GM23248 (cell line): ENCODE measurements at regions not wholly inside any gene's neighbourhood (a gene's known extent, or its start where the extent isn't known, plus 50 kb on each side); places are given as distances from the start of the nearest gene placed in this dataset.

ENCODE experiments used
- DNase-seq: peaks from one replicate; pipeline ENCODE4 v3.0.0-alpha.2; 2015
- H2AFZ ChIP-seq: fragments of 200-600 bp; sonication (generic); 2 replicates; pipeline ENCODE4 v1.6.1; 2016; ENCODE audit warnings: antibody characterized with exemption
- H3F3A ChIP-seq: fragments of 200-600 bp; sonication (generic); 2 replicates; pipeline ENCODE4 v1.6.1; 2016; ENCODE audit warnings: mild to moderate bottlenecking, antibody characterized with exemption, mixed run types; ENCODE audit not compliant: insufficient read depth
- H3K27ac ChIP-seq: fragments of 200-600 bp; sonication (generic); 2 replicates; pipeline ENCODE4 v1.5.1; 2016; ENCODE audit warnings: mild to moderate bottlenecking
- H3K27me3 ChIP-seq: fragments of 200-600 bp; sonication (generic); replicated peaks from 2 replicates; pipeline ENCODE4 v1.6.1; 2016; ENCODE audit warnings: mild to moderate bottlenecking; ENCODE audit not compliant: insufficient read depth
- H3K36me3 ChIP-seq: fragments of 200-600 bp; sonication (generic); 2 replicates; pipeline ENCODE4 v1.6.1; 2016; ENCODE audit warnings: low read depth, mild to moderate bottlenecking
- H3K4me1 ChIP-seq: fragments of 200-600 bp; sonication (generic); 2 replicates; pipeline ENCODE4 v1.6.1; 2016; ENCODE audit warnings: mild to moderate bottlenecking; ENCODE audit not compliant: insufficient read depth
- H3K4me2 ChIP-seq: fragments of 200-600 bp; sonication (generic); one replicate; pipeline ENCODE4 v1.6.1; 2016; ENCODE audit warnings: mild to moderate bottlenecking; ENCODE audit not compliant: unreplicated experiment
- H3K4me3 ChIP-seq: fragments of 200-600 bp; sonication (generic); 2 replicates; pipeline ENCODE4 v1.5.1; 2016; ENCODE audit warnings: mild to moderate bottlenecking
- H3K79me2 ChIP-seq: fragments of 200-600 bp; sonication (generic); 2 replicates; pipeline ENCODE4 v1.6.1; 2016; ENCODE audit warnings: mild to moderate bottlenecking; ENCODE audit not compliant: insufficient read depth
- H3K9ac ChIP-seq: fragments of 200-600 bp; sonication (generic); 2 replicates; pipeline ENCODE4 v1.6.1; 2016; ENCODE audit warnings: mild to moderate bottlenecking
- H3K9me2 ChIP-seq: fragments of 200-600 bp; sonication (generic); 2 replicates; pipeline ENCODE4 v1.6.1; 2016; ENCODE audit warnings: mixed run types, mild to moderate bottlenecking, moderate library complexity; ENCODE audit not compliant: insufficient read depth
- H3K9me3 ChIP-seq: fragments of 200-600 bp; sonication (generic); one replicate; pipeline ENCODE4 v1.6.1; 2017; ENCODE audit warnings: low read depth
- H4K20me1 ChIP-seq: fragments of 200-600 bp; sonication (generic); 2 replicates; pipeline ENCODE4 v1.6.0; 2016; ENCODE audit not compliant: insufficient read depth
- EZH2 ChIP-seq: fragments of 200-600 bp; sonication (generic); IDR thresholded peaks from 2 replicates; pipeline ENCODE4 v1.6.1; 2018; ENCODE audit warnings: antibody characterized with exemption, mild to moderate bottlenecking; ENCODE audit not compliant: insufficient read depth, poor library complexity, severe bottlenecking
- EZH2phosphoT487 ChIP-seq: fragments of 200-600 bp; sonication (generic); IDR thresholded peaks from 2 replicates; pipeline ENCODE4 v1.6.1; 2018; ENCODE audit warnings: antibody characterized with exemption, moderate library complexity, mild to moderate bottlenecking, low read depth; ENCODE audit not compliant: insufficient read depth
- WGBS, 2 experiments: methylation state at CpG; one replicate each; pipeline ENCODE4 v1.1.6; 2015 to 2017; ENCODE audit warnings: low lambda C conversion rate in 2 of 2, low coverage in 1 of 2; ENCODE audit errors: missing lambda C conversion rate in 2 of 2; 5-methylcytosine and 5-hydroxymethylcytosine counted together
- in situ Hi-C: fragments of 300-500 bp; cut with MboI; formaldehyde crosslinking; loops from 2 replicates; pipeline ENCODE4 v1.15.0; 2020

GRCh38 chrX:42710452-42710851 lies 67.5 kb downstream of the PPP1R2C start:
- Histone ChIP-seq H3K4me1 (no peaks in the 10 kb centered on the region), H3K79me2 (no peaks in the 10 kb centered on the region), H3K9me2 (no peaks in the 10 kb centered on the region), H3K9me3 (no peaks in the 10 kb centered on the region), H3K4me2 (no peak overlapping the region), H3K27me3 (no peaks in the 10 kb centered on the region), H4K20me1 (no peaks in the 10 kb centered on the region), H3K36me3 (no peaks in the 10 kb centered on the region), H2AFZ (no peak overlapping the region), H3K27ac (no peak overlapping the region), H3K9ac (no peak overlapping the region), H3K4me3 (no peak overlapping the region), H3F3A (no peaks in the 10 kb centered on the region)
- in situ Hi-C loops: no loop called here
- TF ChIP-seq EZH2phosphoT487 (no peak), EZH2 (no peak)
- WGBS, 2 experiments: 48 to 49% methylated on average over 2 of the region's 2 CpGs
- no peak for DNase-seq

- TF ChIP-seq EZH2: no peak
- no peak for TF ChIP-seq EZH2phosphoT487
- Histone ChIP-seq H3K4me1 (no peaks in the 10 kb centered on the region), H3F3A (no peaks in the 10 kb centered on the region), H3K4me2 (no peak overlapping the region), H3K4me3 (no peak overlapping the region), H3K9ac (no peak overlapping the region), H3K27me3 (no peaks in the 10 kb centered on the region), H2AFZ (no peak overlapping the region), H3K9me3 (no peaks in the 10 kb centered on the region), H3K36me3 (no peaks in the 10 kb centered on the region), H3K79me2 (no peaks in the 10 kb centered on the region), H3K9me2 (no peaks in the 10 kb centered on the region), H4K20me1 (no peaks in the 10 kb centered on the region), H3K27ac (no peak overlapping the region)
- 19 to 30% methylated on average over 2 of the region's 2 CpGs for WGBS, 2 experiments
- DNase-seq: peak; percentile 1
- in situ Hi-C loops: no loop called here
Measured at GRCh38 chrX:42708222-42708621, 69.7 kb downstream of the PPP1R2C start.

GRCh38 chrX:42707742-42708141 lies 70.2 kb downstream of the PPP1R2C start:
- Histone ChIP-seq H3K9ac (no peak overlapping the region), H3K9me3 (no peaks in the 10 kb centered on the region), H3K36me3 (no peaks in the 10 kb centered on the region), H3K27me3 (no peaks in the 10 kb centered on the region), H3K79me2 (no peaks in the 10 kb centered on the region), H4K20me1 (no peaks in the 10 kb centered on the region), H2AFZ (no peak overlapping the region), H3K4me3 (no peak overlapping the region), H3F3A (no peaks in the 10 kb centered on the region), H3K4me1 (no peaks in the 10 kb centered on the region), H3K4me2 (no peak overlapping the region), H3K27ac (no peak overlapping the region), H3K9me2 (no peaks in the 10 kb centered on the region)
- no peak for DNase-seq
- TF ChIP-seq EZH2 (no peak), EZH2phosphoT487 (no peak)
- in situ Hi-C loops: no loop called here

GRCh38 chrX:42704454-42704853 lies 73.5 kb downstream of the PPP1R2C start:
- no peak overlapping the region for H2AFZ ChIP-seq
- H3K79me2 ChIP-seq: no peaks in the 10 kb centered on the region
- no peak overlapping the region for H3K27ac ChIP-seq
- peak; percentile 3 for DNase-seq
- H4K20me1 ChIP-seq: no peaks in the 10 kb centered on the region
- no peaks in the 10 kb centered on the region for H3F3A ChIP-seq
- H3K9me2 ChIP-seq: no peaks in the 10 kb centered on the region
- H3K9me3 ChIP-seq: no peaks in the 10 kb centered on the region
- H3K4me1 ChIP-seq: no peaks in the 10 kb centered on the region
- H3K27me3 ChIP-seq: no peaks in the 10 kb centered on the region
- H3K4me3 ChIP-seq: no peak overlapping the region
- 7 to 32% methylated on average over 2 of the region's 2 CpGs for WGBS, 2 experiments
- in situ Hi-C loops: no loop called here
- no peak for TF ChIP-seq EZH2phosphoT487
- no peak for TF ChIP-seq EZH2
- H3K4me2 ChIP-seq: no peak overlapping the region
- no peak overlapping the region for H3K9ac ChIP-seq
- H3K36me3 ChIP-seq: no peaks in the 10 kb centered on the region

GRCh38 chrX:42697544-42697943 lies 80.4 kb downstream of the PPP1R2C start:
- no peaks in the 10 kb centered on the region for H4K20me1 ChIP-seq
- no peak for DNase-seq
- no peaks in the 10 kb centered on the region for H3K27me3 ChIP-seq
- no peaks in the 10 kb centered on the region for H3K9me2 ChIP-seq
- no peak overlapping the region for H3K27ac ChIP-seq
- no peaks in the 10 kb centered on the region for H3K9me3 ChIP-seq
- H3K9ac ChIP-seq: no peak overlapping the region
- no peaks in the 10 kb centered on the region for H3F3A ChIP-seq
- no peaks in the 10 kb centered on the region for H3K4me1 ChIP-seq
- no peak overlapping the region for H3K4me3 ChIP-seq
- no peaks in the 10 kb centered on the region for H3K36me3 ChIP-seq
- no peak overlapping the region for H3K4me2 ChIP-seq
- no peaks in the 10 kb centered on the region for H3K79me2 ChIP-seq
- in situ Hi-C loops: no loop called here
- H2AFZ ChIP-seq: no peak overlapping the region
- WGBS, 2 experiments: 0 to 24% methylated on average over 2 to 3 of the region's 3 CpGs
- TF ChIP-seq EZH2phosphoT487: no peak
- TF ChIP-seq EZH2: no peak
